AML-193 (cell line): ENCODE measurements at regions not wholly inside any gene's neighbourhood (a gene's known extent, or its start where the extent isn't known, plus 50 kb on each side); places are given as distances from the start of the nearest gene placed in this dataset.
"Not testable (repeated sequence)": the region's sequence is repeated elsewhere in the genome, so short reads cannot be mapped to it uniquely, and the experiment has no call there.

Experiments
- DNase-seq, 2 experiments: peaks; one replicate each; lab custom pipeline; 2025; lab: John Stamatoyannopoulos, UW

DNA sequence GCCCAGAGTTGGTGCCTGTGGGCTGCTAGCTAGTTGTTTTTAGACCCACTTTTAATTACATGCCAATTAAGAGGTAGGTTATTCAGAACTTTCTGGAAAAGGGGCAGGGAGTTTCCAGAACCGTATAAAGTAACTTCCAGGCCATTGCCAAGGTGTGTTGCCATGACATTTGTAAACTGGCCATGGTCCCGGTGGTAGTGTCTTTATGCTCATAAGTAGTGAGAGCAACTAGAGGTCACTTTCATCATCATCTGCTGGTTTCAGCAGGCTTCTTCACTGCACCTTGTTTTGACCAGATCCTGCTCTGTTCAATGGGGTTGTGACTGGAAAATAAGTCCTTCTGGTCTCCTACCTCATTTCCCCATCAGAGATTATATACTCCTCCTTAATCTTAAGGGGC lies 207.0 kb downstream of the FAM72C start:
- not testable (repeated sequence) for DNase-seq

- DNase-seq: not testable (repeated sequence)
Measured at GRCh38 chr1:143760366-143760765, 211.4 kb downstream of the FAM72C start.

- DNase-seq: not testable (repeated sequence)
Measured at GRCh38 chr1:143755961-143756360, 215.8 kb downstream of the FAM72C start.

- no peak for DNase-seq
Measured at GRCh38 chr1:143748906-143749305, 222.9 kb downstream of the FAM72C start.

- no peak for DNase-seq
Measured at GRCh38 chr1:143736562-143736961, 235.2 kb downstream of the FAM72C start.

GRCh38 chr1:143735764-143736461 lies 235.9 kb downstream of the FAM72C start:
- DNase-seq: no peak

DNA sequence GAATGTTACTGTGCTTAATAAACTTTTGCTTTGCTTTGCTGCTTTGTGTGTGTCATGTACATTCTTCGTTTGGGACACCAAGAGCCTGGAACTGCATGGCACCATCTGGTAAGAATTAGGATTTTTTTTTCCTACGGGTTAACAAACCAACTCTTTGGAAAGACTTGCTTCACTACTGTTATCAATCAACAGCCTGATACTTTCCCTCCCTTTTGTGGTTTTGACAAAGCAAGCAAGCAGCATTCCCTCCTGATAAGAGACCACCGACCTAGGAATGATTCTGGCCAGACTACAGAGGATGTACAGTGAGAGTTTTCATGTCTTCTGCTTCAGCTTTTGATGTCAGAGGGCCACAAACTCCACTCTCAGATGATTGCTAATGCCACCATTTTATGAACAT lies 237.5 kb downstream of the FAM72C start:
- not testable (repeated sequence) for DNase-seq

DNA sequence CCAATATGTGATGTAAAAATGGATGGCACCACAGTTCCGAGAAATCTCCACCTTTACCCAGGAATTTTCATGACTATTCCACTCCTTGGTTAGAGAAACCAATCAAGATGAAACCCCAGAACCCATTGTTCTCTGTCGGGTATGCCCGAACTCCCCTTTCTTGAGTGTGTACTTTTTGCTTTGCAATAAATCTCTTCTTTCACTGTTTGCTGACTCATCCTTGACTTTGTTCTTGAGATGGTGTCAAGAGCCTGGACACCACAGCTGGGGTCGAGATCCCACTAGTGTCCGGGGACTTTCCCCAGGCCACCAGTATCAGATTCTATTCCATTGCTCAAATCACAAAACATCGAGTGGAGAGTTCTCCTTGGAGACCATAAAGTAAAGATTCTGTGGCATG lies 240.9 kb downstream of the FAM72C start:
- not testable (repeated sequence) for DNase-seq

- DNase-seq: not testable (repeated sequence)
Measured at GRCh38 chr1:143729449-143730111, 242.2 kb downstream of the FAM72C start.

GRCh38 chr1:143728802-143729448 lies 242.9 kb downstream of the FAM72C start:
- not testable (repeated sequence) for DNase-seq

DNA sequence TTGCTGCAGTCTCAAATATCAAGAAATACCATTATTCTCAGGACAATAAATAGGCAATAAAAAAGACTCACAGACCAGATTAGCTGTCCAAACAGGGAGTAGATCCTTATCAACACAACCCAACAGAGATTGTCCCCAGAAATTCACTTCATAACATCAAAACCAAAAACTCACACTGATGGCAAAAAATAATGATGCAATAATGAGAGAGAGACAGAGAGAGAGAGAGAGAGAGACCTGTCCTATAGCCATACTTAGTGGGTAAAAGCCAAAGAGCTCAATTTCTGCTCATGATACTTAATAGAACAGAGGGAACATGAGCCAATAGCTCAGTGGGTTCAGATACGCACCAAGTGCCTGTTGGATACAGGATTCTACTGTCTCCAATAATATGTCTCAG lies 244.5 kb downstream of the FAM72C start:
- DNase-seq: no peak

GRCh38 chr1:143721024-143721373 lies 250.8 kb downstream of the FAM72C start:
- no peak for DNase-seq

- no peak for DNase-seq
Measured at GRCh38 chr1:143720087-143721023, 251.4 kb downstream of the FAM72C start.

- no peak for DNase-seq
Measured at GRCh38 chr1:143718524-143718923, 253.3 kb downstream of the FAM72C start.

DNA sequence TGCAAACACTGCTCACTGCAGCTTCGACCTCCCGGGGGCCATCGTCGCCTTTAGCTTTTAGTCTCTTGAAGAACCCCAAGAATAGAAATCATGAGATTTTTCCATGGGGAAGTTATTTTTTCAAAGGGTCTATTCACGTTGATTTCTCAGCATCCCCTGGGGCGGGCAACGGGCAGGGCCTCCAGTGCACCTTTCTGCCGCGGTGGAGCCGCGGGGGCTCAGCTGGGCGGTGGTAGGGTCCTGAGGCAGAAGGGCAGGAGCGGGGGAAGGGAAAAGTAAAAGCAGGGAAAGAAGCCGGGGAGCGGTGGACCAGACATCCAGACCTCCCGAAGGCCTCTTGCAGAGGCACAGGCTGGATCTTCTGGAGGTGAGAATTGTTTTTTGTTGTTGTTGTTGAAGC lies 253.8 kb downstream of the FAM72C start:
- no peak for DNase-seq

DNA sequence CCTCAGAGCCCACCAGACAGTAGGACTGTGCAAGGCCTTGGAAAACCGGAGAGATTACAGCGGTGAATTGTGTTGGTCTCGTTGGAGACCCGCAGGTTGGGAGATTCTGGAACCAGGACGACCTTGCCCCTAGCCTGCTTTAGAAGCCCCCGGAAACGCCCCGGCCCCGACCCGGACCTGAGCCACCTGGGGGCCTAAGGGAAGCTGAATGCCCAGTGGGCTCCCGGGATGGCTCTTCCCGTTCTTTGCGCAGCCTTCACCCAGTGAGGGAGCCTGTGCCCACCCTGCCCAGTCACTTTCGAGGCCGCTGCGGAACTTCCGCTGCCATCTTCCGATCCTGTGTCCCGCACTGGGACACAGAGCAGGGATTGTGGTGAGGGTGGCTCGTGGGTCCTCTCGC lies 254.4 kb downstream of the FAM72C start:
- DNase-seq: no peak

- DNase-seq: not testable (repeated sequence)
Measured at GRCh38 chr1:143714913-143715312, 256.9 kb downstream of the FAM72C start.

GRCh38 chr1:143709606-143710259 lies 262.1 kb downstream of the FAM72C start:
- DNase-seq: peak; percentile 5 to 11

DNA sequence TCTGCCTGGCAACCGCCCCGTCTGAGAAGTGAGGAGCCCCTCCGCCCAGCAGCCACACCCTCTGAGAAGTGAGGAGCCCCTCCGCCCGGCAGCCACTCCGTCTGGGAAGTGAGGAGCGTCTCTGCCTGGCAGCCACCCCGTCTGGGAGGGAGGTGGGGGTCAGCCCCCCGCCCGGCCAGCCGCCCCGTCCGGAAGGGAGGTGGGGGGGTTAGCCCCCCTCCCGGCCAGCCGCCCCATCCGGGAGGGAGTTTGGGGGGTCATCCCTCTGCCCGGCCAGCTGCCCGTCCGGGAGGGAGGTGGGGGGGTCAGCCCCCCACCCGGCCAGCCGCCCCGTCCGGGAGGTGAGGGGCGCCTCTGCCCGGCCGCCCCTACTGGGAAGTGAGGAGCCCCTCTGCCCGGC lies 269.0 kb downstream of the FAM72C start:
- not testable (repeated sequence) for DNase-seq

GRCh38 chr1:143699731-143700130 lies 272.1 kb downstream of the FAM72C start:
- no peak for DNase-seq

- DNase-seq: no peak
Measured at GRCh38 chr1:143699115-143699514, 272.7 kb downstream of the FAM72C start.

GRCh38 chr1:143698016-143698415 lies 273.8 kb downstream of the FAM72C start:
- peak; percentile 42 to 49 for DNase-seq
